ENCODE measurements at regions not wholly inside any gene's neighbourhood (a gene's known extent, or its start where the extent isn't known, plus 50 kb on each side); places are given as distances from the start of the nearest gene placed in this dataset.
"Not testable (repeated sequence)": the region's sequence is repeated elsewhere in the genome, so short reads cannot be mapped to it uniquely, and the experiment has no call there.

DNA sequence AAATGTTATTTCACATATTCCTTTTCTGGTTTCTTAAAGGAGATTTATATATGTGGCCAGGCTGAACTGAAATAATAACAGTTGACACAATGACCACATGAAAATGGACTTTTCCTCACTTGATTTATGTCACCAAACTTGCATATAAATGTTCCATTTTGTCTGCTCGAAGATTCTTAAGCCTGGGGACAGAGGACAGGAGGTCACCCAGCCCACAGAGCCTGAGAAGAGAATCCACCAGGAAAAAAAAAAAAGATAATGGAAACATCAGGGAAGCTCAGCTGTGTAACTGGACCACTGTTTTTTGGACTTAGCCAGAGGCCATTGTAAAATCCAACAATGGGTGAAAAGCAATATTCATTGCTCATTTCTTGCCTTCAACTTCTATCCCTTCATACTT, 359.0 kb upstream of the FGF16 start:
- TF ChIP-seq, protein P1, sequence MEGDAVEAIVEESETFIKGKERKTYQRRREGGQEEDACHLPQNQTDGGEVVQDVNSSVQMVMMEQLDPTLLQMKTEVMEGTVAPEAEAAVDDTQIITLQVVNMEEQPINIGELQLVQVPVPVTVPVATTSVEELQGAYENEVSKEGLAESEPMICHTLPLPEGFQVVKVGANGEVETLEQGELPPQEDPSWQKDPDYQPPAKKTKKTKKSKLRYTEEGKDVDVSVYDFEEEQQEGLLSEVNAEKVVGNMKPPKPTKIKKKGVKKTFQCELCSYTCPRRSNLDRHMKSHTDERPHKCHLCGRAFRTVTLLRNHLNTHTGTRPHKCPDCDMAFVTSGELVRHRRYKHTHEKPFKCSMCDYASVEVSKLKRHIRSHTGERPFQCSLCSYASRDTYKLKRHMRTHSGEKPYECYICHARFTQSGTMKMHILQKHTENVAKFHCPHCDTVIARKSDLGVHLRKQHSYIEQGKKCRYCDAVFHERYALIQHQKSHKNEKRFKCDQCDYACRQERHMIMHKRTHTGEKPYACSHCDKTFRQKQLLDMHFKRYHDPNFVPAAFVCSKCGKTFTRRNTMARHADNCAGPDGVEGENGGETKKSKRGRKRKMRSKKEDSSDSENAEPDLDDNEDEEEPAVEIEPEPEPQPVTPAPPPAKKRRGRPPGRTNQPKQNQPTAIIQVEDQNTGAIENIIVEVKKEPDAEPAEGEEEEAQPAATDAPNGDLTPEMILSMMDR (conservative IDR thresholded peaks at IDR 0.05) = no peak
- no peak for TF ChIP-seq ZFX (IDR thresholded peaks at IDR 0.05)
- H3K27ac ChIP-seq = no peak overlapping the region

- no peak overlapping the region for H3K27ac ChIP-seq
- no peak for TF ChIP-seq ZFX (IDR thresholded peaks at IDR 0.05)
- TF ChIP-seq, protein P1 (conservative IDR thresholded peaks at IDR 0.05) = no peak; the same call in 1 of the 2 replicates
Measured at GRCh38 chrX:77114501-77114900, 332.7 kb upstream of the FGF16 start.

DNA sequence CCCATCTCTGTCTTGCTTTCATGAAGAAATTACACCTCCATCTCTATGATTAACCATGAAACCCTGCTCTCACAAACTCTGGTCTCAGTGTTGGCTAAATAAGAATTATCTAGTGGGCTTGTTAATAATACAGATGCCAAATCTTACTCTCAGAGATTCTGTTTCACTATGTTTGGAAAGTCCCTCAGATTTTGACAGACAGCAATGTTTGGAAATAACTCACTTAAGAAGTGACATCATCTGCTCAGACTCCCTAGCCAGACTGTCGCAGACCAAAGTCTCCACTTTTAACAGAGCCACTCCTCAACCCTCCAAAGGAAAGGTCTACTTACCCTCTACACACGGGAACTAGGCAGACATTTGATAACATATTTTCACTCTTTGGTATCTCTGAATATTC, 328.5 kb upstream of the FGF16 start:
- no peak for TF ChIP-seq ZFX (IDR thresholded peaks at IDR 0.05)
- TF ChIP-seq, protein P1 (conservative IDR thresholded peaks at IDR 0.05) = no peak
- H3K27ac ChIP-seq = no peak overlapping the region

DNA sequence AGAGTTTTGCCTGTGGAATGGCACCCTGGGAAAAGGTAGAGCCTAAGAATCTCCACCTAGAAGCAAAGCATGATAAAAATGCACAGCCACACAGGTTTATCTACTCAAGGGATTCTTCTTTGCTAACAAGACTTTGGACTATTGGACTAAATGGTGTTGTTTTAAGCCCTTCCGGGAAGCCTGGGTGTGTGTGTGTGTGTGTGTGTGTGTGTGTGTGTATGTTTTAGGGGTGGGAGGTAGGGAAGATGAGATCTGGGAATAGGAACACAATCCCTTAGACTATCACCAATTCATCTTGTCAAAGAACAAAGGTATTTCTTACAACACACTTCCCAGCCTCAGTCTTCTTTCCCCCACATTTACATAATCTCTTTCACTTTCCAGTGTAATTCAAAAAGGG, 327.5 kb upstream of the FGF16 start:
- TF ChIP-seq, protein P1 (conservative IDR thresholded peaks at IDR 0.05) = no peak
- no peak for TF ChIP-seq ZFX (IDR thresholded peaks at IDR 0.05)
- H3K27ac ChIP-seq = no peak overlapping the region

GRCh38 chrX:77123917-77124316, 323.3 kb upstream of the FGF16 start:
- not testable (repeated sequence) for H3K27ac ChIP-seq

DNA sequence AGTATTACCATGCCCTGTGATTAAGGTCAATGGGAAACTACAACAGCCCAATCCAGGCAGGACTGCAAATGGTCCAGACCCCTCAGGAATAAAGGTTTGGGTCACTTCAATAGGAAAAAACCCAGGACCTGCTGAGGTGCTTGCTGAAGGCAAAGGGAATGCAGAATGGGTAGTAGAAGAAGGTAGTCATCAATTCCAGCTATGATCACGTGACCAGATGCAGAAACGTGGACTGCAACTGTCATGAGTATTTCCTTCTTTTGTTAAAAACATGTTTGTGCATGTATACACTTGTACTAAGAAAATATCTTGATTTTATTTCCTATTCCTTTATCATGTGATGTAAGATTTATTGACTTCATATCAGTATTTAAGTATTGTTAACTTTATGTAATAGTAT, 319.6 kb upstream of the FGF16 start:
- not testable (repeated sequence) for H3K27ac ChIP-seq

DNA sequence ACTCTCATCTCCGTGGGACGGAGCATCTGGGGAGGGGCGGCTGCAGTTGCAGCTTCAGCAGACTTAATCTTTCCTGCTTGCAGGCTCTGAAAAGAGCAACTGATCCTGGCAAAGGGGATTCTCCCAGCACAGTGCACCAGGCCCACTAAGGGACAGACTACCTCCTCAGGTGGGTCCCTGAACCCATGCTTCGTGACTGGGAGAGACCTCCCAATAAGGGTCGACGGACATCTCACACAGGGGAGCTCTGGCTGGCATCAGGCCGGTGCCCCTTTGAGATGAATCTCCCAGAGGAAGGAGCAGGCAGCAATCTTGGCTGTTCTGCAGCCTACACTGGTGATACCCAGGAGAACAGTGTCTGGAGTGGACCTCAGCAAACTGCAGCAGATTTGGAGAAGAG, 303.3 kb upstream of the FGF16 start:
- TF ChIP-seq, protein P1 (conservative IDR thresholded peaks at IDR 0.05) = no peak
- no peak for TF ChIP-seq ZFX (IDR thresholded peaks at IDR 0.05)
- no peak overlapping the region for H3K27ac ChIP-seq

- H3K27ac ChIP-seq = no peak overlapping the region
- no peak for TF ChIP-seq ZFX (IDR thresholded peaks at IDR 0.05)
- TF ChIP-seq, protein P1 (conservative IDR thresholded peaks at IDR 0.05) = peak; percentile 57
Measured at GRCh38 chrX:77160301-77160700, 286.9 kb upstream of the FGF16 start.

GRCh38 chrX:77162777-77163176, 284.4 kb upstream of the FGF16 start:
- H3K27ac ChIP-seq = no peak overlapping the region
- TF ChIP-seq ZFX (IDR thresholded peaks at IDR 0.05) = no peak
- TF ChIP-seq, protein P1 (conservative IDR thresholded peaks at IDR 0.05) = no peak
